ENCODE measurements at regions not wholly inside any gene's neighbourhood (a gene's known extent, or its start where the extent isn't known, plus 50 kb on each side); places are given as distances from the start of the nearest gene placed in this dataset.

DNA sequence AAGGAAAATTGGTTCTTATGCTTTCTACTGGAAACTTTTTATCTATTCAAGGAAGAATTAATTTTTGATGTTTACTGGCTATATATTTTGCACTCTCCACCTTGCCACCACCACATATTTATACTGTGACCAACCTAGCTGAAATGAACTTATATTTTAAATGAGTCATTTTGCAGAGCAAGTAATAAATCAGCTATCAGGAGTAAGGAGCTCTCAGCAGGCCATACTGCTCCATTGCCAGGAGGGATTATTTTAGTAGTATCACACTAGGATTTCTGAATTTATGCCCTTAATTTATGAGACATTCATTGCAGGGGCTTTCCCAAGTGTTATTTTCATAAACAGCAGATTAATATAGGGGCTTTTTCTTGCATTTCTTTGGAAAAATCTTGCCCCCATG is 125.8 kb upstream of the CYP1B1 start:
- Histone ChIP-seq H2AFZ (ENCODE audit: low read length) (no peak overlapping the region), H3K4me1 (ENCODE audit: insufficient read depth, low read length, poor library complexity, severe bottlenecking) (no peaks in the 10 kb centered on the region), H3K36me3 (ENCODE audit: insufficient read depth, low read length) (no peaks in the 10 kb centered on the region), H3K4me2 (ENCODE audit: low read length) (no peak overlapping the region), H3K27ac (ENCODE audit: low read depth, low read length, poor library complexity, severe bottlenecking) (no peak overlapping the region), H3K4me3 (ENCODE audit: low read depth, low read length, poor library complexity, severe bottlenecking) (no peak overlapping the region), H4K20me1 (ENCODE audit: insufficient read depth, low read length) (no peaks in the 10 kb centered on the region), H3K9me2 (ENCODE audit: insufficient read depth, low read length) (no peaks in the 10 kb centered on the region), H3K79me2 (ENCODE audit: insufficient read depth, low read depth, low read length) (no peaks in the 10 kb centered on the region), H3K9me3 (ENCODE audit: low read length) (no peaks in the 10 kb centered on the region)
- ChIA-PET CTCF (ENCODE audit: unreplicated experiment) (no interaction called here), POLR2A (interaction anchor here (1.6 kb wide), 1 partner anchor 56 kb away, joined by 3 read pairs; no protein-coding TSS in a partner anchor)
- intact Hi-C loops (cut with micrococcal nuclease; ENCODE audit: unreplicated experiment) = no loop called here
- no TSS peak for BruUV-seq (replicated peaks)
- TF ChIP-seq CTCF (conservative IDR thresholded peaks at IDR 0.05; ENCODE audit: low read length) (no peak), EZH2phosphoT487 (IDR thresholded peaks at IDR 0.05; ENCODE audit: borderline replicate concordance, low read depth, low read length) (no peak)
- DNase-seq (ENCODE audit: low spot score) = no peak

- intact Hi-C loops (cut with micrococcal nuclease; ENCODE audit: unreplicated experiment) = no loop called here
- Histone ChIP-seq H3K4me3 (ENCODE audit: low read depth, low read length, poor library complexity, severe bottlenecking) (no peak overlapping the region), H3K36me3 (ENCODE audit: insufficient read depth, low read length) (no peaks in the 10 kb centered on the region), H2AFZ (ENCODE audit: low read length) (no peak overlapping the region), H3K27ac (ENCODE audit: low read depth, low read length, poor library complexity, severe bottlenecking) (no peak overlapping the region), H3K9me2 (ENCODE audit: insufficient read depth, low read length) (no peaks in the 10 kb centered on the region), H3K4me1 (ENCODE audit: insufficient read depth, low read length, poor library complexity, severe bottlenecking) (no peaks in the 10 kb centered on the region), H3K79me2 (ENCODE audit: insufficient read depth, low read depth, low read length) (no peaks in the 10 kb centered on the region), H4K20me1 (ENCODE audit: insufficient read depth, low read length) (no peaks in the 10 kb centered on the region), H3K4me2 (ENCODE audit: low read length) (no peak overlapping the region), H3K9me3 (ENCODE audit: low read length) (no peaks in the 10 kb centered on the region)
- ChIA-PET CTCF (ENCODE audit: unreplicated experiment) (no interaction called here), POLR2A (interaction anchor here (0.5 kb wide), 1 partner anchor 772 kb away, joined by 4 read pairs; no protein-coding TSS in a partner anchor)
- DNase-seq (ENCODE audit: low spot score) = no peak
- no TSS peak for BruUV-seq (replicated peaks)
- no peak for TF ChIP-seq EZH2phosphoT487 (IDR thresholded peaks at IDR 0.05; ENCODE audit: borderline replicate concordance, low read depth, low read length)
- TF ChIP-seq CTCF (conservative IDR thresholded peaks at IDR 0.05; ENCODE audit: low read length) = no peak
Observed at GRCh38 chr2:38200598-38200997, 124.6 kb upstream of the CYP1B1 start.

- Histone ChIP-seq H2AFZ (ENCODE audit: low read length) (no peak overlapping the region), H3K4me2 (ENCODE audit: low read length) (no peak overlapping the region), H3K4me1 (ENCODE audit: insufficient read depth, low read length, poor library complexity, severe bottlenecking) (no peaks in the 10 kb centered on the region), H3K79me2 (ENCODE audit: insufficient read depth, low read depth, low read length) (no peaks in the 10 kb centered on the region), H3K4me3 (ENCODE audit: low read depth, low read length, poor library complexity, severe bottlenecking) (no peak overlapping the region), H3K9me3 (ENCODE audit: low read length) (no peaks in the 10 kb centered on the region), H3K27ac (ENCODE audit: low read depth, low read length, poor library complexity, severe bottlenecking) (no peak overlapping the region), H3K9me2 (ENCODE audit: insufficient read depth, low read length) (no peaks in the 10 kb centered on the region), H4K20me1 (ENCODE audit: insufficient read depth, low read length) (no peaks in the 10 kb centered on the region), H3K36me3 (ENCODE audit: insufficient read depth, low read length) (no peaks in the 10 kb centered on the region)
- no peak for TF ChIP-seq EZH2phosphoT487 (IDR thresholded peaks at IDR 0.05; ENCODE audit: borderline replicate concordance, low read depth, low read length)
- DNase-seq (ENCODE audit: low spot score) = no peak
- no TSS peak for BruUV-seq (replicated peaks)
- CTCF ChIA-PET (ENCODE audit: unreplicated experiment) = no interaction called here
- POLR2A ChIA-PET = interaction anchor here (0.6 kb wide), 1 partner anchor 101 kb away, joined by 4 read pairs; no protein-coding TSS in a partner anchor
- intact Hi-C loops (cut with micrococcal nuclease; ENCODE audit: unreplicated experiment) = no loop called here
Observed at GRCh38 chr2:38199127-38199526, 123.2 kb upstream of the CYP1B1 start.
